ENCODE measurements at regions not wholly inside any gene's neighbourhood (a gene's known extent, or its start where the extent isn't known, plus 50 kb on each side); places are given as distances from the start of the nearest gene placed in this dataset.

- no peak for TF ChIP-seq CTCF (IDR thresholded peaks at IDR 0.05; ENCODE audit: unreplicated experiment)
- intact Hi-C loops (cut with micrococcal nuclease), result loop anchor here (5.0 kb wide), 1 partner anchor 76 kb away; the partner anchor contains the start of gene SLC4A11
- peak; percentile 95 for DNase-seq (ENCODE audit: unreplicated experiment)
- no TSS peak for BruUV-seq (replicated peaks)
- H3K9me3 Mint-ChIP-seq (ENCODE audit: unreplicated experiment), result no peaks in the 10 kb centered on the region
- peak overlapping the region; percentile 95 for H3K27ac Mint-ChIP-seq (ENCODE audit: low read depth, unreplicated experiment)
- peaks cover 39% of the 10 kb centered on the region for H3K4me1 Mint-ChIP-seq (ENCODE audit: insufficient read depth, unreplicated experiment)
- H3K4me3 Mint-ChIP-seq (ENCODE audit: unreplicated experiment), result peak overlapping the region; percentile 61
- H3K36me3 Mint-ChIP-seq (ENCODE audit: insufficient read depth, unreplicated experiment), result peaks cover 42% of the 10 kb centered on the region
- POLR2A ChIA-PET, result interaction anchor here (0.6 to 4.2 kb wide), 21 partner anchors 10 to 268 kb away, joined by 3 to 37 read pairs (median 4); partner anchors contain the start of genes FASTKD5, ITPA, MRPS26 and SLC4A11
- no peaks in the 10 kb centered on the region for H3K27me3 Mint-ChIP-seq (ENCODE audit: insufficient read depth, unreplicated experiment)
- CTCF ChIA-PET, result interaction anchor here (0.6 to 7.8 kb wide), 8 partner anchors 34 to 261 kb away, joined by 3 to 192 read pairs (median 6); partner anchors contain the start of gene DNAAF9
Observed at GRCh38 chr20:3312940-3313682, 74.1 kb upstream of the SLC4A11 start.

- DNase-seq (ENCODE audit: unreplicated experiment), result no peak
- Mint-ChIP-seq H3K4me3 (ENCODE audit: unreplicated experiment) (no peak overlapping the region), H3K27me3 (ENCODE audit: insufficient read depth, unreplicated experiment) (no peaks in the 10 kb centered on the region), H3K9me3 (ENCODE audit: unreplicated experiment) (no peaks in the 10 kb centered on the region), H3K36me3 (ENCODE audit: insufficient read depth, unreplicated experiment) (peaks cover 50% of the 10 kb centered on the region), H3K4me1 (ENCODE audit: insufficient read depth, unreplicated experiment) (peaks cover 39% of the 10 kb centered on the region), H3K27ac (ENCODE audit: low read depth, unreplicated experiment) (peak overlapping the region; percentile 95)
- no TSS peak for BruUV-seq (replicated peaks)
- ChIA-PET POLR2A (interaction anchor here (0.6 to 2.9 kb wide), 8 partner anchors 10 to 452 kb away, joined by 3 to 15 read pairs (median 4); partner anchors contain the start of genes ITPA and SLC4A11), CTCF (interaction anchor here (0.5 to 7.8 kb wide), 7 partner anchors 76 to 497 kb away, joined by 3 to 192 read pairs (median 3); no protein-coding TSS in a partner anchor)
- intact Hi-C loops (cut with micrococcal nuclease), result loop anchor here (5.0 kb wide), 1 partner anchor 74 kb away; the partner anchor contains the start of gene SLC4A11
- TF ChIP-seq CTCF (IDR thresholded peaks at IDR 0.05; ENCODE audit: unreplicated experiment), result no peak
Observed at GRCh38 chr20:3311623-3312022, 72.6 kb upstream of the SLC4A11 start.

- Mint-ChIP-seq H3K4me3 (ENCODE audit: unreplicated experiment) (no peak overlapping the region), H3K27ac (ENCODE audit: low read depth, unreplicated experiment) (no peak overlapping the region), H3K9me3 (ENCODE audit: unreplicated experiment) (no peaks in the 10 kb centered on the region), H3K36me3 (ENCODE audit: insufficient read depth, unreplicated experiment) (peaks cover 38% of the 10 kb centered on the region), H3K4me1 (ENCODE audit: insufficient read depth, unreplicated experiment) (peaks cover 25% of the 10 kb centered on the region), H3K27me3 (ENCODE audit: insufficient read depth, unreplicated experiment) (no peaks in the 10 kb centered on the region)
- CTCF ChIA-PET, result no interaction called here
- intact Hi-C loops (cut with micrococcal nuclease), result no loop called here
- DNase-seq (ENCODE audit: unreplicated experiment), result no peak
- POLR2A ChIA-PET, result no interaction called here
- BruUV-seq (replicated peaks), result no TSS peak
- TF ChIP-seq CTCF (IDR thresholded peaks at IDR 0.05; ENCODE audit: unreplicated experiment), result no peak
Observed at GRCh38 chr20:3309226-3309625, 70.2 kb upstream of the SLC4A11 start.

GRCh38 chr20:3307725-3308124 lies 68.7 kb upstream of the SLC4A11 start:
- DNase-seq (ENCODE audit: unreplicated experiment), result no peak
- ChIA-PET POLR2A (interaction anchor here (1.1 kb wide), 1 partner anchor 99 kb away, joined by 3 read pairs; no protein-coding TSS in a partner anchor), CTCF (no interaction called here)
- BruUV-seq (replicated peaks), result no TSS peak
- H3K9me3 Mint-ChIP-seq (ENCODE audit: unreplicated experiment), result no peaks in the 10 kb centered on the region
- peaks cover 10% of the 10 kb centered on the region for H3K4me1 Mint-ChIP-seq (ENCODE audit: insufficient read depth, unreplicated experiment)
- no peak overlapping the region for H3K4me3 Mint-ChIP-seq (ENCODE audit: unreplicated experiment)
- H3K27me3 Mint-ChIP-seq (ENCODE audit: insufficient read depth, unreplicated experiment), result no peaks in the 10 kb centered on the region
- no peak for TF ChIP-seq CTCF (IDR thresholded peaks at IDR 0.05; ENCODE audit: unreplicated experiment)
- H3K36me3 Mint-ChIP-seq (ENCODE audit: insufficient read depth, unreplicated experiment), result peaks cover 45% of the 10 kb centered on the region
- H3K27ac Mint-ChIP-seq (ENCODE audit: low read depth, unreplicated experiment), result no peak overlapping the region
- intact Hi-C loops (cut with micrococcal nuclease), result no loop called here

Measured in MCF 10A (cell line).